ENCODE measurements at regions not wholly inside any gene's neighbourhood (a gene's known extent, or its start where the extent isn't known, plus 50 kb on each side); places are given as distances from the start of the nearest gene placed in this dataset.

- Histone ChIP-seq H2BK120ac (ENCODE audit: low read depth, low read length) (no peak overlapping the region), H2AK5ac (ENCODE audit: low read length, severe bottlenecking) (no peak overlapping the region), H3K27me3 (ENCODE audit: control insufficient read depth in 1 of 2, insufficient read depth in 1 of 2, low read length in 2 of 2) (no peaks in the 10 kb centered on the region), H3K4ac (ENCODE audit: low read depth in 1 of 2, low read length in 2 of 2) (no peak overlapping the region), H2AFZ (ENCODE audit: low read depth, low read length) (no peak overlapping the region), H2BK12ac (ENCODE audit: low read length in 2 of 2) (no peak overlapping the region), H3K27ac (ENCODE audit: low read length, poor library complexity, severe bottlenecking) (no peak overlapping the region), H3K18ac (ENCODE audit: low read depth in 1 of 2, low read length in 2 of 2) (no peak overlapping the region), H3K14ac (ENCODE audit: low read length in 2 of 2) (no peak overlapping the region), H2BK5ac (ENCODE audit: low read depth, low read length, poor library complexity, severe bottlenecking) (no peak overlapping the region), H3K9ac (ENCODE audit: low read length) (no peak overlapping the region), H3K23ac (ENCODE audit: low read length in 2 of 2) (no peak overlapping the region), H3K36me3 (ENCODE audit: control insufficient read depth in 1 of 2, insufficient read depth in 2 of 2, low read depth in 1 of 2, low read length in 2 of 2) (no peaks in the 10 kb centered on the region), H2BK15ac (ENCODE audit: low read depth, poor library complexity, severe bottlenecking) (no peak overlapping the region), H3K4me3 (ENCODE audit: insufficient read depth in 1 of 2, low read depth in 1 of 2, low read length in 2 of 2) (no peak overlapping the region), H3K4me1 (ENCODE audit: control insufficient read depth, insufficient read depth, low read depth, low read length) (peaks cover 1% of the 10 kb centered on the region), H3K4me2 (ENCODE audit: low read length, poor library complexity, severe bottlenecking) (no peak overlapping the region), H4K91ac (ENCODE audit: low read length) (no peak overlapping the region), H4K8ac (ENCODE audit: low read length) (no peak overlapping the region), H3K79me1 (replicated peaks; ENCODE audit: low read length, poor library complexity, severe bottlenecking) (no peaks in the 10 kb centered on the region), H3K9me3 (ENCODE audit: control insufficient read depth, low read length) (no peaks in the 10 kb centered on the region)
- DNase-seq, result no peak
- 94% methylated on average over 3 of the region's 3 CpGs for WGBS
Observed at GRCh38 chr1:219527994-219528393, 84.9 kb downstream of the ZC3H11B start.

- Histone ChIP-seq H2BK12ac (ENCODE audit: low read length in 2 of 2) (no peak overlapping the region), H3K9ac (ENCODE audit: low read length) (no peak overlapping the region), H3K27me3 (ENCODE audit: control insufficient read depth in 1 of 2, insufficient read depth in 1 of 2, low read length in 2 of 2) (no peaks in the 10 kb centered on the region), H3K4me3 (ENCODE audit: insufficient read depth in 1 of 2, low read depth in 1 of 2, low read length in 2 of 2) (no peak overlapping the region), H3K4ac (ENCODE audit: low read depth in 1 of 2, low read length in 2 of 2) (no peak overlapping the region), H3K36me3 (ENCODE audit: control insufficient read depth in 1 of 2, insufficient read depth in 2 of 2, low read depth in 1 of 2, low read length in 2 of 2) (no peaks in the 10 kb centered on the region), H4K91ac (ENCODE audit: low read length) (no peak overlapping the region), H2BK120ac (ENCODE audit: low read depth, low read length) (no peak overlapping the region), H3K23ac (ENCODE audit: low read length in 2 of 2) (no peak overlapping the region), H3K18ac (ENCODE audit: low read depth in 1 of 2, low read length in 2 of 2) (no peak overlapping the region), H3K14ac (ENCODE audit: low read length in 2 of 2) (no peak overlapping the region), H2AFZ (ENCODE audit: low read depth, low read length) (no peak overlapping the region), H2AK5ac (ENCODE audit: low read length, severe bottlenecking) (no peak overlapping the region), H3K27ac (ENCODE audit: low read length, poor library complexity, severe bottlenecking) (no peak overlapping the region), H4K8ac (ENCODE audit: low read length) (no peak overlapping the region), H3K79me1 (replicated peaks; ENCODE audit: low read length, poor library complexity, severe bottlenecking) (no peaks in the 10 kb centered on the region), H3K9me3 (ENCODE audit: control insufficient read depth, low read length) (no peaks in the 10 kb centered on the region), H2BK5ac (ENCODE audit: low read depth, low read length, poor library complexity, severe bottlenecking) (no peak overlapping the region), H3K4me1 (ENCODE audit: control insufficient read depth, insufficient read depth, low read depth, low read length) (peaks cover 1% of the 10 kb centered on the region), H3K4me2 (ENCODE audit: low read length, poor library complexity, severe bottlenecking) (no peak overlapping the region), H2BK15ac (ENCODE audit: low read depth, poor library complexity, severe bottlenecking) (no peak overlapping the region)
- 100% methylated on average over 1 of the region's 2 CpGs for WGBS
- DNase-seq, result no peak
Observed at GRCh38 chr1:219526074-219526473, 86.8 kb downstream of the ZC3H11B start.

GRCh38 chr1:219523411-219523810 is 89.5 kb downstream of the ZC3H11B start:
- Histone ChIP-seq H3K27ac (ENCODE audit: low read length, poor library complexity, severe bottlenecking) (no peak overlapping the region), H4K8ac (ENCODE audit: low read length) (no peak overlapping the region), H3K23ac (ENCODE audit: low read length in 2 of 2) (no peak overlapping the region), H3K36me3 (ENCODE audit: control insufficient read depth in 1 of 2, insufficient read depth in 2 of 2, low read depth in 1 of 2, low read length in 2 of 2) (no peaks in the 10 kb centered on the region), H3K4me2 (ENCODE audit: low read length, poor library complexity, severe bottlenecking) (no peak overlapping the region), H3K27me3 (ENCODE audit: control insufficient read depth in 1 of 2, insufficient read depth in 1 of 2, low read length in 2 of 2) (no peaks in the 10 kb centered on the region), H2AFZ (ENCODE audit: low read depth, low read length) (no peak overlapping the region), H2BK15ac (ENCODE audit: low read depth, poor library complexity, severe bottlenecking) (no peak overlapping the region), H3K4me3 (ENCODE audit: insufficient read depth in 1 of 2, low read depth in 1 of 2, low read length in 2 of 2) (no peak overlapping the region), H2BK5ac (ENCODE audit: low read depth, low read length, poor library complexity, severe bottlenecking) (no peak overlapping the region), H3K4me1 (ENCODE audit: control insufficient read depth, insufficient read depth, low read depth, low read length) (peaks cover 1% of the 10 kb centered on the region), H3K18ac (ENCODE audit: low read depth in 1 of 2, low read length in 2 of 2) (no peak overlapping the region), H3K4ac (ENCODE audit: low read depth in 1 of 2, low read length in 2 of 2) (no peak overlapping the region), H2BK12ac (ENCODE audit: low read length in 2 of 2) (no peak overlapping the region), H3K9ac (ENCODE audit: low read length) (no peak overlapping the region), H2BK120ac (ENCODE audit: low read depth, low read length) (no peak overlapping the region), H4K91ac (ENCODE audit: low read length) (no peak overlapping the region), H3K79me1 (replicated peaks; ENCODE audit: low read length, poor library complexity, severe bottlenecking) (no peaks in the 10 kb centered on the region), H3K9me3 (ENCODE audit: control insufficient read depth, low read length) (no peaks in the 10 kb centered on the region), H3K14ac (ENCODE audit: low read length in 2 of 2) (no peak overlapping the region), H2AK5ac (ENCODE audit: low read length, severe bottlenecking) (no peak overlapping the region)
- DNase-seq, result no peak
- WGBS, result 100% methylated on average over 1 of the region's 2 CpGs

GRCh38 chr1:219521325-219521724 is 91.6 kb downstream of the ZC3H11B start:
- H2AFZ ChIP-seq (ENCODE audit: low read depth, low read length), result no peak overlapping the region
- no peak overlapping the region for H2BK12ac ChIP-seq (ENCODE audit: low read length in 2 of 2)
- H3K4me1 ChIP-seq (ENCODE audit: control insufficient read depth, insufficient read depth, low read depth, low read length), result peaks cover 3% of the 10 kb centered on the region
- WGBS, result 100% methylated on average over 1 of the region's 1 CpG
- H3K27ac ChIP-seq (ENCODE audit: low read length, poor library complexity, severe bottlenecking), result no peak overlapping the region
- H3K14ac ChIP-seq (ENCODE audit: low read length in 2 of 2), result no peak overlapping the region
- H2BK5ac ChIP-seq (ENCODE audit: low read depth, low read length, poor library complexity, severe bottlenecking), result no peak overlapping the region
- no peak for DNase-seq
- H2AK5ac ChIP-seq (ENCODE audit: low read length, severe bottlenecking), result no peak overlapping the region
- no peak overlapping the region for H4K8ac ChIP-seq (ENCODE audit: low read length)
- no peak overlapping the region for H2BK120ac ChIP-seq (ENCODE audit: low read depth, low read length)
- no peak overlapping the region for H3K4ac ChIP-seq (ENCODE audit: low read depth in 1 of 2, low read length in 2 of 2)
- H3K9me3 ChIP-seq (ENCODE audit: control insufficient read depth, low read length), result no peaks in the 10 kb centered on the region
- no peaks in the 10 kb centered on the region for H3K79me1 ChIP-seq (replicated peaks; ENCODE audit: low read length, poor library complexity, severe bottlenecking)
- no peak overlapping the region for H4K91ac ChIP-seq (ENCODE audit: low read length)
- H3K27me3 ChIP-seq (ENCODE audit: control insufficient read depth in 1 of 2, insufficient read depth in 1 of 2, low read length in 2 of 2), result no peaks in the 10 kb centered on the region
- H2BK15ac ChIP-seq (ENCODE audit: low read depth, poor library complexity, severe bottlenecking), result no peak overlapping the region
- no peaks in the 10 kb centered on the region for H3K36me3 ChIP-seq (ENCODE audit: control insufficient read depth in 1 of 2, insufficient read depth in 2 of 2, low read depth in 1 of 2, low read length in 2 of 2)
- no peak overlapping the region for H3K4me3 ChIP-seq (ENCODE audit: insufficient read depth in 1 of 2, low read depth in 1 of 2, low read length in 2 of 2)
- H3K18ac ChIP-seq (ENCODE audit: low read depth in 1 of 2, low read length in 2 of 2), result no peak overlapping the region
- no peak overlapping the region for H3K4me2 ChIP-seq (ENCODE audit: low read length, poor library complexity, severe bottlenecking)
- no peak overlapping the region for H3K9ac ChIP-seq (ENCODE audit: low read length)
- H3K23ac ChIP-seq (ENCODE audit: low read length in 2 of 2), result no peak overlapping the region

All from mesenchymal stem cell (in vitro differentiated cells and primary cell).